ENCODE measurements at regions not wholly inside any gene's neighbourhood (a gene's known extent, or its start where the extent isn't known, plus 50 kb on each side); places are given as distances from the start of the nearest gene placed in this dataset.

DNA sequence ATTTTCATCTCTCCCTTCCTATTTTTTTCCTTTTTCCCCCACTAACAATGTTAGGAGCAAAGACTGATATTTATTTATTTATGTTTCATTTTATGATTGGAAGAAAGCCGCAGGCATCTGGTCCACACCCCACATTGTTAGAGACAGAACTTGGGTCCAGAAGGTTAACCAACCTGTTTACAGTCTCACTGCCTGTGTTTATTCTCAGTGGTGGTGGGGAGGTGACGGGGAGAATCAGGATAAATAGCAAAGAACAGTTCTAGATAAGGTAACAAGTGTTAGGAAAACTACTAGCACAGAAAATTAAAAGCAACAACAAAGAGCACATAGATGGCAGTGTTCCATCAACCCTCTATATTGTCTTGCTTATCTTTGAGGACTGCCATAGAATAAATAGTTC, 301.7 kb upstream of the DIPK2B start:
- no peak overlapping the region for H3K27ac ChIP-seq (ENCODE audit: low read length)
- no peaks in the 10 kb centered on the region for H3K36me3 ChIP-seq (ENCODE audit: insufficient read depth, low read length)
- H3K4me1 ChIP-seq (ENCODE audit: insufficient read depth, low read length), result no peaks in the 10 kb centered on the region
- H4K20me1 ChIP-seq (ENCODE audit: insufficient read depth, low read length), result no peaks in the 10 kb centered on the region
- no peaks in the 10 kb centered on the region for H3K9me3 ChIP-seq (ENCODE audit: insufficient read depth, low read length, severe bottlenecking)
- H3K9ac ChIP-seq (ENCODE audit: low read depth, low read length), result no peak overlapping the region
- no peak overlapping the region for H3K4me2 ChIP-seq (ENCODE audit: insufficient read depth, low read length)
- no peak for ATAC-seq (ENCODE audit: insufficient read depth, low read depth)
- no peak overlapping the region for H2AFZ ChIP-seq (ENCODE audit: low read depth, low read length)
- DNase-seq, result no peak
- no peak overlapping the region for H3K4me3 ChIP-seq (ENCODE audit: low read depth in 1 of 2, low read length in 2 of 2)
- no peaks in the 10 kb centered on the region for H3K27me3 ChIP-seq (ENCODE audit: insufficient read depth, low read length, poor library complexity)
- no peaks in the 10 kb centered on the region for H3K79me2 ChIP-seq (ENCODE audit: insufficient read depth, low read length)
- TF ChIP-seq, protein P1, sequence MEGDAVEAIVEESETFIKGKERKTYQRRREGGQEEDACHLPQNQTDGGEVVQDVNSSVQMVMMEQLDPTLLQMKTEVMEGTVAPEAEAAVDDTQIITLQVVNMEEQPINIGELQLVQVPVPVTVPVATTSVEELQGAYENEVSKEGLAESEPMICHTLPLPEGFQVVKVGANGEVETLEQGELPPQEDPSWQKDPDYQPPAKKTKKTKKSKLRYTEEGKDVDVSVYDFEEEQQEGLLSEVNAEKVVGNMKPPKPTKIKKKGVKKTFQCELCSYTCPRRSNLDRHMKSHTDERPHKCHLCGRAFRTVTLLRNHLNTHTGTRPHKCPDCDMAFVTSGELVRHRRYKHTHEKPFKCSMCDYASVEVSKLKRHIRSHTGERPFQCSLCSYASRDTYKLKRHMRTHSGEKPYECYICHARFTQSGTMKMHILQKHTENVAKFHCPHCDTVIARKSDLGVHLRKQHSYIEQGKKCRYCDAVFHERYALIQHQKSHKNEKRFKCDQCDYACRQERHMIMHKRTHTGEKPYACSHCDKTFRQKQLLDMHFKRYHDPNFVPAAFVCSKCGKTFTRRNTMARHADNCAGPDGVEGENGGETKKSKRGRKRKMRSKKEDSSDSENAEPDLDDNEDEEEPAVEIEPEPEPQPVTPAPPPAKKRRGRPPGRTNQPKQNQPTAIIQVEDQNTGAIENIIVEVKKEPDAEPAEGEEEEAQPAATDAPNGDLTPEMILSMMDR (IDR thresholded peaks at IDR 0.05; ENCODE audit: borderline replicate concordance, extremely low read depth, low read length, poor library complexity, severe bottlenecking), result no peak
- TF ChIP-seq EZH2 (IDR thresholded peaks at IDR 0.05; ENCODE audit: borderline replicate concordance, low read depth, low read length, severe bottlenecking), result no peak

DNA sequence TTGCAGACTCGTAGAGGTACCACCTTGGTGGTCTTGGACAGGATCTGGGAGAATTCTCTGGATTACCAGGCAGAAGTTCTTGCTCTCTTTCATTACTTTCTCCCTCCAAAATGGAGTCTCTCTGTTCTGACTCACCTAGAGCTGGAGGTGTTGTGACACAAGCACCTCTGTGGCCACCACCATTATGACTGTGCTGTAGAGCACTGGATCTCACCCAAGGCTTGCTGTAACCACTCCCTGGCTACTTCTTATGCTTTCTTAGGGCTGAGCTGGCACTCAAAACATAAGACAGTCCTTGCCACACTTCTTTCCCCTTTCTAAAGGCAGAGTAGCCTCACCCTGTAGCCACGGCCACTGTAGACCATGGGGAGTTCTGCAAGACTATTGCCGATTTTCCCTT, 296.6 kb upstream of the DIPK2B start:
- no peak for TF ChIP-seq EZH2 (IDR thresholded peaks at IDR 0.05; ENCODE audit: borderline replicate concordance, low read depth, low read length, severe bottlenecking)
- TF ChIP-seq, protein P1 (IDR thresholded peaks at IDR 0.05; ENCODE audit: borderline replicate concordance, extremely low read depth, low read length, poor library complexity, severe bottlenecking), result no peak
- Histone ChIP-seq H3K27ac (ENCODE audit: low read length) (no peak overlapping the region), H3K27me3 (ENCODE audit: insufficient read depth, low read length, poor library complexity) (no peaks in the 10 kb centered on the region), H3K9me3 (ENCODE audit: insufficient read depth, low read length, severe bottlenecking) (no peaks in the 10 kb centered on the region), H3K4me3 (ENCODE audit: low read depth in 1 of 2, low read length in 2 of 2) (no peak overlapping the region), H4K20me1 (ENCODE audit: insufficient read depth, low read length) (no peaks in the 10 kb centered on the region), H3K36me3 (ENCODE audit: insufficient read depth, low read length) (no peaks in the 10 kb centered on the region), H3K4me2 (ENCODE audit: insufficient read depth, low read length) (no peak overlapping the region), H2AFZ (ENCODE audit: low read depth, low read length) (no peak overlapping the region), H3K9ac (ENCODE audit: low read depth, low read length) (no peak overlapping the region), H3K4me1 (ENCODE audit: insufficient read depth, low read length) (no peaks in the 10 kb centered on the region), H3K79me2 (ENCODE audit: insufficient read depth, low read length) (no peaks in the 10 kb centered on the region)
- ATAC-seq (ENCODE audit: insufficient read depth, low read depth) (no peak), DNase-seq (no peak)

DNA sequence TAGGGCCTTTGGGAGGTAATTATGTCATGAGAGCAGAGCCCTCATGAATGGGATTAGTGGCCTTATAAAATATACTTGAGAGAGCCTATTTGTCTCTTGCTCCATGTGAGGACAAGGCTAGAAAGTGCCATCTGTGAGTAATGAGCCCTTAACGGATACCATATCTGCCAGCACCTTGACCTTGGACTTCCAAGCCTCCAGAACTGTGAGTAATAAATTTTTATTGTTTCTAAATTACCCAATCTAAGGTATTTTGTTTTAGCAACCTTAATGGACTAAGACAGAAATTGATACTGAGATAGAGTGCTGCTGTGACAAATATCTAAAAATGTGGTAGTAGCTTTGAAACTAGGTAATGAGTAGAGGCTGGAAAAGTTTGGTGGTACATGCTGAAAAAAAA, 285.0 kb upstream of the DIPK2B start:
- TF ChIP-seq, protein P1 (IDR thresholded peaks at IDR 0.05; ENCODE audit: borderline replicate concordance, extremely low read depth, low read length, poor library complexity, severe bottlenecking), result no peak
- TF ChIP-seq EZH2 (IDR thresholded peaks at IDR 0.05; ENCODE audit: borderline replicate concordance, low read depth, low read length, severe bottlenecking), result no peak
- H2AFZ ChIP-seq (ENCODE audit: low read depth, low read length), result no peak overlapping the region
- no peaks in the 10 kb centered on the region for H3K79me2 ChIP-seq (ENCODE audit: insufficient read depth, low read length)
- no peaks in the 10 kb centered on the region for H3K4me1 ChIP-seq (ENCODE audit: insufficient read depth, low read length)
- no peak for ATAC-seq (ENCODE audit: insufficient read depth, low read depth)
- no peaks in the 10 kb centered on the region for H3K36me3 ChIP-seq (ENCODE audit: insufficient read depth, low read length)
- no peaks in the 10 kb centered on the region for H3K27me3 ChIP-seq (ENCODE audit: insufficient read depth, low read length, poor library complexity)
- no peak overlapping the region for H3K9ac ChIP-seq (ENCODE audit: low read depth, low read length)
- no peak for DNase-seq
- no peak overlapping the region for H3K4me2 ChIP-seq (ENCODE audit: insufficient read depth, low read length)
- no peak overlapping the region for H3K4me3 ChIP-seq (ENCODE audit: low read depth in 1 of 2, low read length in 2 of 2)
- no peak overlapping the region for H3K27ac ChIP-seq (ENCODE audit: low read length)
- H3K9me3 ChIP-seq (ENCODE audit: insufficient read depth, low read length, severe bottlenecking), result no peaks in the 10 kb centered on the region
- no peaks in the 10 kb centered on the region for H4K20me1 ChIP-seq (ENCODE audit: insufficient read depth, low read length)
